HL-60 (cell line): ENCODE measurements at regions not wholly inside any gene's neighbourhood (a gene's known extent, or its start where the extent isn't known, plus 50 kb on each side); places are given as distances from the start of the nearest gene placed in this dataset.

Source experiments
- DNase-seq, 2 experiments: peaks; one replicate each; pipeline ENCODE4 v3.0.0-alpha.2; 2010 to 2020; ENCODE audit warnings: low read depth in 1 of 2, low spot score in 1 of 2
- H3K27ac ChIP-seq: fragments of 250-450 bp; sonication (Bioruptor Pico); replicated peaks from 2 replicates; pipeline ENCODE4 v1.5.1; 2020; ENCODE audit warnings: mild to moderate bottlenecking, moderate library complexity
- H3K27me3 ChIP-seq: fragments of 250-450 bp; sonication (Bioruptor Pico); 2 replicates; pipeline ENCODE4 v1.5.1; 2021; ENCODE audit warnings: mild to moderate bottlenecking, moderate library complexity; ENCODE audit not compliant: insufficient read depth, poor library complexity, severe bottlenecking
- H3K4me3 ChIP-seq: replicated peaks from 2 replicates; pipeline ENCODE4 v1.5.1; 2011; ENCODE audit warnings: mild to moderate bottlenecking, control low read depth, low read length; ENCODE audit not compliant: insufficient read depth
- GABPA ChIP-seq: IDR thresholded peaks from 2 replicates; pipeline ENCODE4 v1.6.1; 2012; ENCODE audit warnings: low read depth
- POLR2AphosphoS5 ChIP-seq: IDR thresholded peaks from 2 replicates; pipeline ENCODE4 v1.6.1; 2012; ENCODE audit warnings: low read depth
- REST ChIP-seq: IDR thresholded peaks from 2 replicates; pipeline ENCODE4 v1.6.1; 2012; ENCODE audit warnings: low read depth; ENCODE audit not compliant: insufficient replicate concordance
- SPI1 ChIP-seq: IDR thresholded peaks from 2 replicates; pipeline ENCODE4 v1.6.1; 2012; ENCODE audit warnings: low read depth, mild to moderate bottlenecking, borderline replicate concordance
- TF ChIP-seq, protein P1 (sequence below): IDR thresholded peaks from one replicate; pipeline ENCODE4 v1.5.1; 2011; ENCODE audit warnings: low read length, control low read depth, inconsistent platforms; ENCODE audit not compliant: insufficient read depth

- TF ChIP-seq, protein P1, sequence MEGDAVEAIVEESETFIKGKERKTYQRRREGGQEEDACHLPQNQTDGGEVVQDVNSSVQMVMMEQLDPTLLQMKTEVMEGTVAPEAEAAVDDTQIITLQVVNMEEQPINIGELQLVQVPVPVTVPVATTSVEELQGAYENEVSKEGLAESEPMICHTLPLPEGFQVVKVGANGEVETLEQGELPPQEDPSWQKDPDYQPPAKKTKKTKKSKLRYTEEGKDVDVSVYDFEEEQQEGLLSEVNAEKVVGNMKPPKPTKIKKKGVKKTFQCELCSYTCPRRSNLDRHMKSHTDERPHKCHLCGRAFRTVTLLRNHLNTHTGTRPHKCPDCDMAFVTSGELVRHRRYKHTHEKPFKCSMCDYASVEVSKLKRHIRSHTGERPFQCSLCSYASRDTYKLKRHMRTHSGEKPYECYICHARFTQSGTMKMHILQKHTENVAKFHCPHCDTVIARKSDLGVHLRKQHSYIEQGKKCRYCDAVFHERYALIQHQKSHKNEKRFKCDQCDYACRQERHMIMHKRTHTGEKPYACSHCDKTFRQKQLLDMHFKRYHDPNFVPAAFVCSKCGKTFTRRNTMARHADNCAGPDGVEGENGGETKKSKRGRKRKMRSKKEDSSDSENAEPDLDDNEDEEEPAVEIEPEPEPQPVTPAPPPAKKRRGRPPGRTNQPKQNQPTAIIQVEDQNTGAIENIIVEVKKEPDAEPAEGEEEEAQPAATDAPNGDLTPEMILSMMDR: no peak
- TF ChIP-seq REST (no peak), POLR2AphosphoS5 (no peak)
- Histone ChIP-seq H3K27me3 (no peaks in the 10 kb centered on the region), H3K27ac (no peak overlapping the region), H3K4me3 (no peak overlapping the region)
- no peak for DNase-seq
Measured at GRCh38 chr7:3210531-3210930, 90.5 kb upstream of the SDK1 start.

- Histone ChIP-seq H3K27ac (no peak overlapping the region), H3K4me3 (no peak overlapping the region), H3K27me3 (no peaks in the 10 kb centered on the region)
- no peak for TF ChIP-seq GABPA
- no peak for TF ChIP-seq POLR2AphosphoS5
- TF ChIP-seq, protein P1: no peak
- TF ChIP-seq SPI1: no peak
- TF ChIP-seq REST: no peak
- DNase-seq: no peak
Measured at GRCh38 chr7:3214090-3214413, 87.0 kb upstream of the SDK1 start.

- DNase-seq: no peak
- TF ChIP-seq SPI1 (no peak), GABPA (no peak), POLR2AphosphoS5 (no peak), REST (no peak)
- TF ChIP-seq, protein P1: no peak
- Histone ChIP-seq H3K4me3 (no peak overlapping the region), H3K27ac (no peak overlapping the region), H3K27me3 (no peaks in the 10 kb centered on the region)
Measured at GRCh38 chr7:3215624-3216585, 85.1 kb upstream of the SDK1 start.
